HG02759 (cell line): ENCODE measurements at regions not wholly inside any gene's neighbourhood (a gene's known extent, or its start where the extent isn't known, plus 50 kb on each side); places are given as distances from the start of the nearest gene placed in this dataset.

ENCODE experiments used
- ATAC-seq: cut with Tn5 transposase; IDR thresholded peaks from one replicate; pipeline ENCODE4 v1.9.1; 2021; ENCODE audit warnings: mild to moderate bottlenecking, moderate library complexity; ENCODE audit not compliant: unreplicated experiment

DNA sequence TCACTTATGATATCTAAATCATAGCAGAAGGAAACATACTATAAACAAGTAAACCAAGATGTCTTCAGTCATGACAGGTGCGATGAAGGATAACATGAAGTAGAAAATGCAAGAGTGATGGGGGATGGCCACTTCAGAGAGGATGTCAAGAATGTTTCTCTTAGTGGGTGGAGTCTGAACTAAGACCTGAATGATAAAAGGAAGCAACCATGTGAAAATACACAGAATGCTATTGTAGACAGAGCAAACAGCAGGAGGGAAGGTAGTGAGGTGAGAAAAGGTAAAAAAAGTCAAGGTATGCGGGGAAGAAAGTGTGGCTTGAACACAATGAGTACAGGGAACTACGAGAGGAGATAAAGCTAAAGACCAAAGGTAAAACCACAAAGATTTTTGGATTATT, 341.6 kb downstream of the FBXO15 start:
- no peak for ATAC-seq

DNA sequence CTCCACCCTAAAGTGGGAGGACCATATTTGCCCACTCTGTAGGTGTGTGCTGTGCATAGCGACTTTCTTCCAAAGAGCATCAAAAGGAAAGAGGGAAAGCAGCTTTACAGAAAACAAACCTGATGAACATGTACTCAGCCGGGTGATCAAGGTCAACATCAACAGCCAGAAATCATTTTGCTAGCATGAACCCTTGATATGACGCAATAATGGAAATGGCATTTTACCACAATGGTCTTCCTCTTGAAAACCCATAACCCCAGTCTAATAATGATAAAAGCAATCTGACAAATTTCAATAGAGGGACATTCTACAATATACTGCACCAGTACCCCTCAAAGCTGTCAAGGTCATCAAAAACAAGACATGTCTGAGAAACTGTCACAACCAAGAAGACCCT, 350.2 kb downstream of the FBXO15 start:
- ATAC-seq, result no peak

DNA sequence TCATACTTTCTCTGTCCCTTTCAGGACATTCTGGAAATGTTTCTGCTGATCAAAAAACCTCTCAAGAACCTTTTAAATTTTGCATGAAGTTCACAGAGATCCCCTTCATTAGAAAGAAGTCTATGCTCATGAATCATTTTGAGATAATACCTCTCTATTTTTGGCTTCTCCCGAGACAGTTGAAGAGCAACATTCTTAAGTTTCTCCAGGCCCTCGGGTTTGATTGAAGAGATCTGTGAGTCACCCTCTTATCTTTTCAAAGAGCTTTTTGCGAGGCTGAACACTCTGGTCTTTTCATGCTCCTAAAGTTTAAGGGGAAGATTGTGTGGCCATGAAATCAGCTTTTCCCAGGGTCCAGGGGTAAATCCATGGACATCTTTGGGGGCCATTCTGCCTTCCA, 354.2 kb downstream of the FBXO15 start:
- ATAC-seq, result no peak

DNA sequence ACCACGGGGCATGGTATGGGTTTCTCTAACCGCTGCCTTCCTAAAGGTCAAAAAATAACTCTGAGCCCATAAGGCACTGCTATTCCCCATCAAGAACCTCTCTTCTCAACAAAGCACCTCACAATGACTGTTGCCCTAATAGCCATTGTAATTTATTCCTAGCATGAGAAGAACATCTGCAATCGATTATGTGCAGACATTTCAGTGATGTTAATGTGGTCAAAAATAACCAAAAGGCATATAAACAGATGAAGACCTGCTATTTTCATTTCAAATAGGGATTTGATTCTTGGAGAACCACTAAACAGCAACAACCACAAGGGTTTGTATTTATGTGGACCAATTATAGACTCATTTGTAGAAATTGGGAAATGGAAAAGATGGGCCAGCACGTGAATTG, 356.6 kb downstream of the FBXO15 start:
- no peak for ATAC-seq

DNA sequence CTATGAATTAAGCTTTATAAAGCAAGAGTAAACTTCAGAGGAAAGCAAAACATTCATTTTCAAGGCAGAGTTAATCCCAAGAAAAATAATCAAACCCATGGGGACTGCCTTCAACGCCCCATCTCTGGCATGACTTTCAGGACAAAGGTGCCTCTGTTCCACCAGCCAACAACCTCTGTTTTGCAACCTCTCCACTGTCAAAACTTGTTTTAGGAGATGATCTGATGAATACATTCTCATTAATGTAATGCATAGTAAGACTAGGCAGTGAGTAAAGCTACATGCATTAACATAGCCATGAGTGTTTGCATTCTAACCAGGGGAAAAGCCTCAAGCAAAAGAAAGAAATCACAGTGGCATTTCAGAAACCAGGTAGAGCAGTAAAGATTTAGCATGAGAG, 357.0 kb downstream of the FBXO15 start:
- ATAC-seq, result no peak

DNA sequence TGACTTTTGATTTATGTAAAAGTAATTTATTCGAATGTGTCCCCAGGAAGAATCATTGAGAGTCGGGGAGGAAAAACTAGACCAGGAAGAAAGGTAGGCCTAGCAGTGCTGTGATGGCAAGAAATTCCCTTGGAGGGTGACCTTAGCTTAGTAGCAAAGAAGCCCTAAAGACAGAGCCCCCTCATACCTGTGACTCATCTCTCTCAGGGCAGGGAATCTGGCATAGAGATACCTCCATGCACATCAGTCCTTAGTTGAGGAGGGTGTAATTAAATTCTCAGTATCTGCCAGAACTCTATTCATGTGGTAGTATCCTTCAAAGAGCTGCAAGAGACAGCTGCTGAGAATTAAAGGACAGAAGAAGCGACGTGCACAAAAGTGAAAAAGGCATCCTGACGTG, 360.3 kb downstream of the FBXO15 start:
- ATAC-seq, result no peak

DNA sequence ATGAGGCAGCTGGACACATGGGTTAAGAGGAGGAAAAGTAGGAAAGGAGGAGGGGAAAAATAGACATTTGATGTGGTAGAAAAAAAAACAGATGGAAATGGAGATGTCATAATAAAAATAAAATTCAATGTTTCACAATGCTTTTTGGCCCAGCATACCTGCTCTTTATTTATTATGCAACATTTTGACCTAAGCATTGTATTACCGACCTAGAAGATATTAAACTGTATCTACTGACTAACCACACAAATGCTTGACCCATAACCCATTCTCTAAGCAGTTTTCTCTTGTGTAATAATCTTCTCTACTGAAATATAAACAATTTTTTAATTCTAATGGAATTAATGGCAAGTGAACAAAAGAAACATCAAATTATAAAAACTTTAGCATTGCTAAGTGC, 362.3 kb downstream of the FBXO15 start:
- ATAC-seq, result no peak

DNA sequence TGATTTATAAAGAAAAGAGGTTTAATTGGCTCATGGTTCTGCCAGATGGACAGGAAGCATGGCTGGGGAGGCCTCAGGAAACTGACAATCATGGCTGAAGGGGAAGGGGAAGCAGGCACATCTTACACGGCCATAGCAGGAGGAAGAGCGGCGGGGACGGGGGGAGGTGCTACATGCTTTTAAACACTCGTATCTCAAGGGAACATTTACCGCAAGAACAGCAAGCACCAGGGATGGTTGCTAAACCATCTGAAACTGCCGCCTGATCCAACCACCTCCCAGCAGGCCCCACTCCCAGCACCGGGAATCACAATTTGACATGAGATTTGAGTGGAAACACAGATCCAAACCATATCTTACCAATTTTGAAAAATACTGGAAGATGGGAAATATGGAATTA, 362.8 kb downstream of the FBXO15 start:
- no peak for ATAC-seq

DNA sequence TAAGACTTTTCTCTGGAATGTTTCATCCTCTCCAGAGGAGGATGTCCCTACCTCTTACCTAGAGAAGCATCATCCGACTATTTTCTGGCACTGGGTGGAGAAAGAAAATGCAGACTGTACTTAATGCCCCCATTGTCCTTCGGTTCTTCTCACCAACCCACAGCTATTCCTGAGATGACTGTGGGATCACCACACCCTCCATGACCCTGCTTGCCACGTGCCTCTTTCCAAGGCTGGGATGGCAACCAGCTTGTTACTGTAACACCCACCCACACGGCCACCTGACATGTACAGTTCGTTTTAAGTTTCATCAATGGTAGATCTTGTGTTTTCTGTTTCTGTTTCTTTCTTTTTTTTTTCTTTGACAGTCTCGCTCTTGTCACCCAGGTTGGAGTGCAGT, 365.2 kb downstream of the FBXO15 start:
- no peak for ATAC-seq

DNA sequence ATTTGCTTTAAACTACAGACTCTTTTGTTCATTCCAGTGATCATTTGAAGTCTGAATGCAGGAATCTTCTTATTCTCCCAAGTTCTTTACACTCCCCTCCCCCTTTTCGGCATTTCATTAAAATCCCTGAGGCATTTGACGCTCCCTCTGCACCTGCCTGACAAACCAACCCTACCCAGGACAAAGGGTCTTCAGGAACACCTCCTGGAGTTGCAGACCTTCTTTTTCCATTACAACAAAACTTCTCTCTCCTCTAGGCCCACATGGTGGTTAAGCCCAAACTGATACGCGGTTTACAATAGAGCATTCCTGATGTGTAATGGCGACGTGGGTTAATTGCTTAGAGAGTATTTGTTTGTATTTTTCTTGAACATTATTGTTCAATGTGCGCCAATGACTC, 367.4 kb downstream of the FBXO15 start:
- no peak for ATAC-seq

DNA sequence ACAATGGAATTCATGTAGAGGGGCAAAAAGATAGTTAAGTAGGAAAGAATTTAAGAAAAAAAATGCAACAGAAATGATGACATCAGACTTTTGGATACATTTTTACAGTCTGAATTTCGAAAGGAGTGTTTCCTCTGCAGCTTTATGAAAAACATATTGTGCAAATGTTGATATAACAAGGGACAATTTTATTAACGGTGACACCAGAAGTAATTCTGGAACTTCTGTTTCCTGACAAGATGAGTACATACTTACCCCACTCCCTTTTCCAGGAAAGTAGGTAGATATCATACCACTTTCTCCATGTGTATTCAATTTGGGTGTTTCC, 369.6 kb downstream of the FBXO15 start:
- no peak for ATAC-seq

DNA sequence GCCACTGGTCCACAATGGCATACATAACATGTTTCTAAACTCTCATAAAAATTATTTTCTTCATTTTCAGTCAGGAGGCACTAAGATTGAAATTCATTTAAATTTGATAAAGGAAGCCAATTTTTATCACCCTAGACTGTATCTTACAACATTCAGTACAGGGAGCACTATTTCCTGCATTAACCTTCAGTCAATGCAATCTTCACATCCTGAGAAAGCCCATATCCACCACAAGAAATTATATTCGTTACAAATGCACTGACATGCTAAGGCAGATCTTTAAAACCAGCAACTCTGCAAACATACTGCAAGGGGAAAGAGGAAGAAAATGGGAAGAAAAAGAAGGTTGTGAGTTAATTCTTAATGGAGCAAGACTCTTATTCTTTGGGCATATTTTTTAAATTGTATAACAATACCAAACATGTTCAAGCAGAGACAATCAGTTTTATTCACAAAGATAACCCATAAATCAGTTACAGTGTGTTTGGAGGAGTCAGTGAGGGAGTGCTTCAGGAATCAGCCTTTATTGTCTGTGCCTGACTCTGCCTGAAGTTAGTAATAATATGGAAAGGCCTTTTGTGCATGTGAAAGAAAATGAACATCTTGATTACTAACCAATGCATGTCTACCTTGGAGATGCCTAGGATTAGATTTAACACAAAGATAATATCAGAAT, 370.1 kb downstream of the FBXO15 start:
- ATAC-seq, result no peak

DNA sequence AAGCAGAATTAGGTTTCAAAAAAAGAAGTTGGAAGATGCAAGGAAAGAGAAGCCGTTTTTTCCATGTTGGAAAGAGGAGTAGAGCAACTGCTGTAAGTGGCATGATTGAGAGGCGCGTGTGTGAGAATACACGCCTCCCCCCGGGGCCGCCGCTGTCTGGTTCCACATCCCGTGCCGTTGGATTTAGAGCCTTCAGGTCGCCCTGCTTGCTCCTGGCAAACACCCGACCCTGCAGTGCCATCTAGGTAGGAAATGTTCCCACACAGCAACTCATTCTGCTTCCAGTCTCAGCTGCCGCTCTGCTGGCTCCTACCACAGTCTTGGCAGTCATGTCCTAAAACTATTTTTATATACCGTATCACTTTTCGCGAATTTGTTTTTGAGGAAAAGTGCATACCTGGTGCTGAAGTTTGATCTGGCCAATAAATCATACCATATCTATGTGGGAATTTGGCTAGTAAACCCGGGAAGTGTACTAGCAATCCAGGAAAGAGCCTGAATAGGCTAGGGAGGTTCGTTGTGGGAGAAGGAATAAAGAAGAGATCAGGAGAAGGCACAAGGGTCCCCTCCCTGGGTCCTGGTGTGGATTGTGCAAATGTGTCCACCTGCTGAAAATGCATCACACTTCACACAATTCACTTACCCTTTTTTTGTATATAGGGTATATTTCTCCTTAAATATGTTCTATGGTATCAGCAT, 372.7 kb downstream of the FBXO15 start:
- no peak for ATAC-seq

DNA sequence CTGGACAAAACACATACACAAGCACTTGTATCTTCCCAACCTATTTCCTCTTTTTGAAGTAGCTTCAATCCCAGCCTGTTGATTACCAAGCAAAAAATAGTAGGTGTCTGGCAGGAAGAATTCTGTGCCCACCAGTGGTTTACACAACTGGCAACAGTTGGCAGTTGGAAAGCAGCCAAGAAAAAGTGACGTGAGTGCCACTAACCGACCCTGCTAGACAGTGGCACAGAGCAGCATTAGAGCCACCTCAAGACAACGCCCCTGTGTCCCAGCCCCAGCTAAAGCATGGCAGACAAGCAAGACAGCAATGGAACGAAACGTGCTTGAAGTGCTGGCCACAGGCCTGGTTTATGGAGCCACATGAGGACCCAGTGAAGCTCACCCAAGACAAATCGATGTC, 379.6 kb downstream of the FBXO15 start:
- no peak for ATAC-seq

DNA sequence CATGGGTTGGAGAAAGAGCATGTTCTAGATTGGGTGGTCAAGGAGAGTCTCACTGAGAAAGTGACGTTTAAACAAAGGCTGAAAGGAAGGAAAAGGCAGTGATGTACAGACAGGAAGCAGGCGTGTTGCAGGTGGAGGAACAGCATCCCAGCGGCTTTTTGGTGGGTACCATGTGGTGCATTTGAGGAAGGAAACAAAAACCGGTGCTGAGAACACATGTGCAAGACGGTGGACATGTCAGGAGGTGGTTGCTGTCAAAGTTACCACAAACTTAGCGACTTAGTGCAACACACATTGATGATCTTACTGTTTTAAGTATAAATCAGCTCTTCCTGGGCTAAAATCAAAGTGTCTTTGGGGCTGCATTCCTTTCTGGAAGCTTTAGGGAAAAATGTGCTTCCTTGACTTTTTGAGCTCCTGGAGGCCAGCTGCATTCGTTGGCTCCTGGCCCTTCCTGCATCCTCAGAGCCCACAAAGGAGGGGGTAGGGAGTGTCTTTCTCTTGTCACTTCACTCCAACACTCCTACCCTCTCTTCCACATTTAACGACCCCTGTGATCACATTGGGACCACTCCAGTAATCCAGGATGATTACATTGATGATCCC, 380.6 kb downstream of the FBXO15 start:
- ATAC-seq, result no peak

DNA sequence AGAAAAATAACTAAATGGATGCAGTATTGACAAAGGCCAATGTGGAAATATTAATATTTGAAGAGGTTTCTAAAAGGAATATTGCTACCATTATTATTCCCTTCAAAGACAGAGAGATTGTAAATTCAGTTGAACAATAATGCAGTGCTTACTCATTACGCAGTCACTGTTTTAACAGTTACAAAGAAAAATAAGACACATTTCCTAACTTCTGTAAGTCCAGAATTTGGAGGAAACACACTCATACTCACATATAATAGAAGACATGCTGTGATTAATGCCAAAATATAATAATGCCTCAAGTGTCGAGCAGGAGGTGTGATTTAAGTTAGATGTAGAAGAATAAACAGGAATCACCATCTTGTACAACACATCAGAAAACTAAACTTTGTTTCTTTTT, 389.2 kb downstream of the FBXO15 start:
- no peak for ATAC-seq

DNA sequence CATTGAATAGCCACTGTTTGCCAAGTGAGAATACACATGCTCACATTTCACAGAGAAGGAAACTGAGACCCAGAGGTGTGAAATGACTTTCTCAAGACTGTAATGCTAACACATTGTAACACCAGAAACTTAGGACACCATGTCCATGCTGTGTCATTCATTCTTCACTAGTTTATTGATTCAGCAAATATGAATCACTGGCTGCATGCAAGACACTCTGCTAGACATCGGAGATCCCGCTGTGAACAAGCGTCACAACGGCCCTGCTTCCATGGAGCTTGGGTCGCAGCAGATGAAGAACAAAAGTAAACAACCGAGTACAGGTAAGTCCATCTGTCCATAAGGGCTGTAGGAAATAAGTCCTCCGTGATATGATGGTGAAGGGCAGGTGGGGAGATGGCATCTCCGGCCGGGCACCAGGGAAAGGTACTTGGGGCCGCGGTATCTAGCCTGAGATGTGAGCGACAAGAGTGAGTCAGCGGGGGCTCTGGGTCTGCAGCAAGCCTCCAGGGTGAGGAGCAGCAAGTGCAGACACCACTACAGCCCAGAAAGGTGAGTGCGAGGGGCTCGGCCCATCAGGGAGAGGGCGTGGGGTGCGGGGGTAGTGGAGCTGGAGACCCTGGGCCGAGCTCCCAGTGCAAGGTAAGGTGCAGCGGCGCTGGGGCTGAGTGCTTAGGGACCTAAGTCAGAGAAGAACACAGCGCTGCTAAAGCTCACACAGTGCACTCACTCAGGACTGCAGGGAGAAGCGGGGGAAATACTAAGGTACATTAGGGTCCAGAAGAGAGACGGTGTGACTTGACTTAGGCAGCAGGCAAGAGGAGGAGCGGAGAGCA, 391.2 kb downstream of the FBXO15 start:
- ATAC-seq, result no peak

DNA sequence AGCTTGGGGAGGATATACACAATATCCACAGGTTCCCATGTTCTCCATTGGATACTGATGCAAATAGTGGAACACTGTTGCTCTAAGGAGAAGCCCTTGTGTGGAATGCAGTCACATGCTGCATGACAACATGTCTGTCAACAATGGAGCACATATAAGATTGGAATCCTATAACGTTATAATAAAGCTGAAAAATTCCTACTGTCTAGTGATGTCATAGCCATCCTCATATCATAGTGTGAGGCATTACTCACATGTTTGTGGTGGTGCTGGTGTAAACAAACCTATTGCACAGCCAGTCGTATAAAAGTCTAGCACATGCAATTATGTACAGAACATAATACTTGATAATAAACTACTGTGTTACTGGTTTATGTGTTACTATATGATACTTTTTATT, 394.7 kb downstream of the FBXO15 start:
- ATAC-seq, result no peak

DNA sequence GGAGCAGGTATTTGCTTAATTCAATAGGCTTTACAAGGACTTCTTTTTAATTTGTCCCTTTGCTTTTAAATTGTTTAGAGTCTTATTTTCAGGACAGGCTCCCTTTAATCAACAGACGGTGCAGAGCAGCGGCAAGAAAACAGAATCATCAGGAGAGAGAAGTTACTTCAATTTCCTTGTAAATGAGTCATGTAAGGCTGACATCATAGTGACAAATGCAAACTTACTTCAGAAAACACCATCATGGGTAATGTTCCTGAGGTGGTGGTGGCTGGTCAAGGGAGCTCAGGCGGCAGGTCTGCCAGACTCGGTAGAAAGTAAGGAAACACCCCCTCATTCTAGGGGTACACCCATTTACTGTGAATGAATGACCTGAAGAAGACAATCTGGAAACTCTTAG, 395.1 kb downstream of the FBXO15 start:
- ATAC-seq, result no peak

DNA sequence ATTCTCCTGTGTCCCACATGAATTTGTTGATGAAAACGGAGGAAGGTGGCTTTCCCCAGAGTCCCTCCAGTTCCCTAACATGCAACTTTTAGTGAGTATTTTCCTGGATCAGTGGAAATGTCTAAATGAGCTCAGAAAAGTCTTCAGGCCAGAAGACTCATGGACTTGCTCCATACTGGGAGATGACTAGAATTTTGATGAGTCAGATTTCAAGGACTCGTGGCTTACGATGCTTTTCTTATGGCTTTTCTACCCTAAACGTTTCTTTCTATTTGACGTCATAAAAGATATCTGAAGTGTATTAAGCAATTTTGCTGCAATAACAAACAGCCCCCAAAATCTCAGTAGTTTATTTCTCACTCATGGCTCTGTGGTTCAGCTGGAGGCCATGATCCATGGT, 397.6 kb downstream of the FBXO15 start:
- ATAC-seq, result no peak

DNA sequence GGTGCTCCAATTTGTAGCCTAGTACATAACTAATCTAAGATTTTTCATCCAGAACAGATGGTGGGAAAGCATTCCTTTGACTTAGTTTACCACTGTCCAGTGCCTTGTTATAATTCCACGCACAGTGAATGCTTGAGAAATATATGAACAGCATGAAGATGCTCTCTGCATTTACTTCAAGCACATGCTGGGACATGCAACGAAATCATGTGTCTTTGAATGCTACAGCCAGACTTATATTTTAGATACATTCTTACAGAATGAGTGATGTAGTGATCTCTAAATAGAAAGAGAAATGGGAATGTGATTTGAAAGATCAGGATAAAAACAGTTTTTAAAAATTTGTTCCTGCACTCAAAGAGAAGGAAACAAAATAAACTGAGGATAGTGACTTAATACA, 398.3 kb downstream of the FBXO15 start:
- no peak for ATAC-seq

DNA sequence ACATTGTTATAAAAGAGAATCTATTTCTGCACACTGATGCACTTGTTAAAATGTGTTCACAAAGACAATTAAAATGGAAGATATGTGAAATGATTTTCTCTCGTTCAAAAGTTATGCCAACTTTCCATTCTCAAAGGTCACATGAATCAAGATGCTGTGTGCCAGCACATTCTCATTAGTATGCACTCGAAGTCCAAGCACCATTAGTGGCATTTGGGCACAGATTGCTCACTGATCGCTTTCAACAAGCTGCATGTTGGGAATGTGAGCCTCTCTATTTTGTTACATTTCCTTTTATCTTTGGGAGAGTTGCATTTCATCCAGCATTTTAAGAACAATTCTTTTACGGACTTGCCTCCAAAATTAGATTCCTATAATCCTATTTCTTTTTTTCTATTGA, 398.9 kb downstream of the FBXO15 start:
- no peak for ATAC-seq
